K562 (cell line): ENCODE measurements at regions not wholly inside any gene's neighbourhood (a gene's known extent, or its start where the extent isn't known, plus 50 kb on each side); places are given as distances from the start of the nearest gene placed in this dataset.

ENCODE experiments used
- ARID2 ChIP-seq: fragments of 450-650 bp; IDR thresholded peaks from 2 replicates; pipeline ENCODE4 v1.6.1; 2017; ENCODE audit warnings: antibody characterized with exemption, mild to moderate bottlenecking
- ATF6 ChIP-seq: sonication (generic); formaldehyde crosslinking; IDR thresholded peaks from 2 replicates; pipeline ENCODE4 v1.4.0; 2020; ENCODE audit warnings: mild to moderate bottlenecking, missing genetic modification reagents
- BCLAF1 ChIP-seq, 2 experiments: fragments of 450-650 bp in 1 of 2; IDR thresholded peaks; 2 replicates each; pipeline ENCODE4 v1.6.1; 2011 to 2017; ENCODE audit warnings: low read depth in 2 of 2, antibody characterized with exemption in 1 of 2, borderline replicate concordance in 1 of 2, low read length in 1 of 2, mild to moderate bottlenecking in 1 of 2, mixed read lengths in 1 of 2; ENCODE audit not compliant: control insufficient read depth in 1 of 2
- ELK1 ChIP-seq: sonication (generic); formaldehyde crosslinking; IDR thresholded peaks from 2 replicates; pipeline ENCODE4 v1.8.1; 2022; ENCODE audit warnings: missing genetic modification reagents
- ERF ChIP-seq: fragments of 450-650 bp; formaldehyde crosslinking; IDR thresholded peaks from 2 replicates; pipeline ENCODE4 v1.4.0; 2020; ENCODE audit warnings: mild to moderate bottlenecking, mixed read lengths
- HDAC2 ChIP-seq: fragments of 450-650 bp; IDR thresholded peaks from 2 replicates; pipeline ENCODE4 v1.6.1; 2016; ENCODE audit warnings: mild to moderate bottlenecking
- KLF1 ChIP-seq: fragments of 450-650 bp; IDR thresholded peaks from 2 replicates; pipeline ENCODE4 v1.6.1; 2016; ENCODE audit warnings: missing genetic modification characterization, missing compliant biosample characterization
- MCM3 ChIP-seq: fragments of 450-650 bp; IDR thresholded peaks from 2 replicates; pipeline ENCODE4 v1.6.1; 2016
- MEF2D ChIP-seq: conservative IDR thresholded peaks from 2 replicates; pipeline ENCODE4 v1.6.1; 2016; ENCODE audit warnings: low read depth, missing genetic modification characterization, missing compliant biosample characterization
- POLR2AphosphoS5 ChIP-seq: IDR thresholded peaks from 2 replicates; pipeline ENCODE4 v1.6.1; 2011; ENCODE audit warnings: mild to moderate bottlenecking, low read depth, low read length, moderate library complexity; ENCODE audit not compliant: control insufficient read depth, insufficient read depth
- POU5F1 ChIP-seq: fragments of 150-350 bp; IDR thresholded peaks from 2 replicates; pipeline ENCODE4 v1.6.1; 2014; ENCODE audit warnings: borderline replicate concordance, low read length, low read depth, mild to moderate bottlenecking; ENCODE audit not compliant: partially characterized antibody
- PTTG1 ChIP-seq: fragments of 450-650 bp; IDR thresholded peaks from 2 replicates; pipeline ENCODE4 v1.6.1; 2016; ENCODE audit warnings: low read depth, mild to moderate bottlenecking, missing genetic modification characterization, missing compliant biosample characterization
- TEAD1 ChIP-seq, 2 experiments: fragments of 450-650 bp in 1 of 2; sonication (generic) in 1 of 2; formaldehyde crosslinking; IDR thresholded peaks; 2 replicates each; pipeline versions ENCODE4 v1.4.0 to v1.8.0; 2020 to 2022; ENCODE audit warnings: mild to moderate bottlenecking in 2 of 2, missing genetic modification reagents in 1 of 2
- ZNF274 ChIP-seq: IDR thresholded peaks from 2 replicates; pipeline ENCODE4 v1.6.1; 2011; ENCODE audit warnings: low read depth, mild to moderate bottlenecking, low read length, moderate library complexity, borderline replicate concordance
- ZNF586 ChIP-seq: fragments of 450-650 bp; formaldehyde crosslinking; conservative IDR thresholded peaks from 2 replicates; pipeline ENCODE4 v1.4.0; 2020; ENCODE audit warnings: mild to moderate bottlenecking, moderate library complexity
- ZNF76 ChIP-seq: fragments of 250-450 bp; sonication (Bioruptor Pico); IDR thresholded peaks from 2 replicates; pipeline ENCODE4 v1.4.0; 2020; ENCODE audit warnings: mild to moderate bottlenecking, moderate library complexity, borderline replicate concordance
- TF ChIP-seq, protein P1 (sequence below): sonication (generic); IDR thresholded peaks from 2 replicates; pipeline ENCODE4 v1.6.1; 2016
- TF ChIP-seq, protein P2 (sequence below): IDR thresholded peaks from 2 replicates; pipeline ENCODE4 v1.6.1; 2016; ENCODE audit warnings: missing genetic modification characterization, missing compliant biosample characterization
- TF ChIP-seq, protein P3 (sequence below): fragments of 450-650 bp; IDR thresholded peaks from 2 replicates; pipeline ENCODE4 v1.6.1; 2016

DNA sequence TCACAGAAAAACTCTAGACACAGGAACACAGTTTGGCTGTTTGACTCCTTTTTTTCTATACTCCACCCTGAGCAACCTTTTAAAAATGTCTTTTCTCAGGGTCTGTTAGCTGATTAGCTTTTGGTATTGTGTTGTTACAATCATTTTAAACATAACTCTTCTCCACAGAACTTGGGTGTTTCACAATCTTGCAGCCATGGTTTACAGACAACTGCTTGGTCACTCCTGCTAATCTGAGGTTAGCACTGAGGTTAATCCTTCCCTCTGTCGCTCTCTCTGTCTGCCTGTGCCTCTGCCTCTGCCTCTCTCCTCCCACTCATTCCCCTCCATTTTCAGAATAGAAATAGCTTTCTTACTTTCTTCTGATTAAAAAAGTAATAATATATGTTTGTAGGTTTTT lies 62.4 kb upstream of the ZBED5 start (continued):
- TF ChIP-seq ATF6 (CRISPR knock-in tag) (no peak), ZNF586 (CRISPR knock-in tag) (no peak), TEAD1 (CRISPR knock-in tag; IDR thresholded peaks at IDR 0.05) (no peak), MEF2D (tag) (peak; percentile 50; the same call in 1 of the 2 replicates), ZNF274 (no peak), ERF (no peak), POLR2AphosphoS5 (peak; percentile 71; the same call in 1 of the 2 replicates), MCM3 (no peak), ZNF76 (CRISPR knock-in tag) (no peak), KLF1 (no peak), POU5F1 (no peak), BCLAF1 (IDR thresholded peaks at IDR 0.05; ENCODE audit: borderline replicate concordance in 1 of 2, control insufficient read depth in 1 of 2, low read depth in 2 of 2, low read length in 1 of 2) (0 out of 4 replicates have a peak, but pooled peaks of 1 of the 2 experiments have one; percentile 60), HDAC2 (peak; percentile 54; the same call in 1 of the 2 replicates), ARID2 (no peak), ELK1 (CRISPR knock-in tag) (no peak), PTTG1 (no peak)
- TF ChIP-seq, protein P1, sequence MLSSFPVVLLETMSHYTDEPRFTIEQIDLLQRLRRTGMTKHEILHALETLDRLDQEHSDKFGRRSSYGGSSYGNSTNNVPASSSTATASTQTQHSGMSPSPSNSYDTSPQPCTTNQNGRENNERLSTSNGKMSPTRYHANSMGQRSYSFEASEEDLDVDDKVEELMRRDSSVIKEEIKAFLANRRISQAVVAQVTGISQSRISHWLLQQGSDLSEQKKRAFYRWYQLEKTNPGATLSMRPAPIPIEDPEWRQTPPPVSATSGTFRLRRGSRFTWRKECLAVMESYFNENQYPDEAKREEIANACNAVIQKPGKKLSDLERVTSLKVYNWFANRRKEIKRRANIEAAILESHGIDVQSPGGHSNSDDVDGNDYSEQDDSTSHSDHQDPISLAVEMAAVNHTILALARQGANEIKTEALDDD: peak; percentile 100
- TF ChIP-seq, protein P2, sequence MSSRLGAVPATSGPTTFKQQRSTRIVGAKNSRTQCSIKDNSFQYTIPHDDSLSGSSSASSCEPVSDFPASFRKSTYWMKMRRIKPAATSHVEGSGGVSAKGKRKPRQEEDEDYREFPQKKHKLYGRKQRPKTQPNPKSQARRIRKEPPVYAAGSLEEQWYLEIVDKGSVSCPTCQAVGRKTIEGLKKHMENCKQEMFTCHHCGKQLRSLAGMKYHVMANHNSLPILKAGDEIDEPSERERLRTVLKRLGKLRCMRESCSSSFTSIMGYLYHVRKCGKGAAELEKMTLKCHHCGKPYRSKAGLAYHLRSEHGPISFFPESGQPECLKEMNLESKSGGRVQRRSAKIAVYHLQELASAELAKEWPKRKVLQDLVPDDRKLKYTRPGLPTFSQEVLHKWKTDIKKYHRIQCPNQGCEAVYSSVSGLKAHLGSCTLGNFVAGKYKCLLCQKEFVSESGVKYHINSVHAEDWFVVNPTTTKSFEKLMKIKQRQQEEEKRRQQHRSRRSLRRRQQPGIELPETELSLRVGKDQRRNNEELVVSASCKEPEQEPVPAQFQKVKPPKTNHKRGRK (tag): no peak
- TF ChIP-seq, protein P3, sequence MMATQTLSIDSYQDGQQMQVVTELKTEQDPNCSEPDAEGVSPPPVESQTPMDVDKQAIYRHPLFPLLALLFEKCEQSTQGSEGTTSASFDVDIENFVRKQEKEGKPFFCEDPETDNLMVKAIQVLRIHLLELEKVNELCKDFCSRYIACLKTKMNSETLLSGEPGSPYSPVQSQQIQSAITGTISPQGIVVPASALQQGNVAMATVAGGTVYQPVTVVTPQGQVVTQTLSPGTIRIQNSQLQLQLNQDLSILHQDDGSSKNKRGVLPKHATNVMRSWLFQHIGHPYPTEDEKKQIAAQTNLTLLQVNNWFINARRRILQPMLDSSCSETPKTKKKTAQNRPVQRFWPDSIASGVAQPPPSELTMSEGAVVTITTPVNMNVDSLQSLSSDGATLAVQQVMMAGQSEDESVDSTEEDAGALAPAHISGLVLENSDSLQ: peak; percentile 58
